ENCODE measurements at regions not wholly inside any gene's neighbourhood (a gene's known extent, or its start where the extent isn't known, plus 50 kb on each side); places are given as distances from the start of the nearest gene placed in this dataset.

GRCh38 chr5:164573397-164573796 lies 1068.0 kb downstream of the MAT2B start:
- DNase-seq (ENCODE audit: extremely low read depth, low read depth): no peak
- TF ChIP-seq CTCF (IDR thresholded peaks at IDR 0.05; ENCODE audit: low read depth, low read length): no peak

GRCh38 chr5:164577201-164577600 lies 1071.8 kb downstream of the MAT2B start:
- no peak for DNase-seq (ENCODE audit: extremely low read depth, low read depth)
- no peak for TF ChIP-seq CTCF (IDR thresholded peaks at IDR 0.05; ENCODE audit: low read depth, low read length)

- TF ChIP-seq CTCF (IDR thresholded peaks at IDR 0.05; ENCODE audit: low read depth, low read length): no peak
- DNase-seq (ENCODE audit: extremely low read depth, low read depth): no peak
Measured at GRCh38 chr5:164577742-164578141, 1072.3 kb downstream of the MAT2B start.

GRCh38 chr5:164578401-164578800 lies 1073.0 kb downstream of the MAT2B start:
- TF ChIP-seq CTCF (IDR thresholded peaks at IDR 0.05; ENCODE audit: low read depth, low read length): no peak
- DNase-seq (ENCODE audit: extremely low read depth, low read depth): no peak

- no peak for TF ChIP-seq CTCF (IDR thresholded peaks at IDR 0.05; ENCODE audit: low read depth, low read length)
- no peak for DNase-seq (ENCODE audit: extremely low read depth, low read depth)
Measured at GRCh38 chr5:164578911-164579310, 1073.5 kb downstream of the MAT2B start.

- no peak for TF ChIP-seq CTCF (IDR thresholded peaks at IDR 0.05; ENCODE audit: low read depth, low read length)
Measured at GRCh38 chr5:164580155-164580554, 1074.7 kb downstream of the MAT2B start.

GRCh38 chr5:164581889-164582288 lies 1076.5 kb downstream of the MAT2B start:
- no peak for DNase-seq (ENCODE audit: extremely low read depth, low read depth)
- TF ChIP-seq CTCF (IDR thresholded peaks at IDR 0.05; ENCODE audit: low read depth, low read length): no peak

More at GRCh38 chr5:164580155-164580554, 1074.7 kb downstream of the MAT2B start:
- no peak for DNase-seq (ENCODE audit: extremely low read depth, low read depth)
